Pulmonary artery endothelial cell (primary cell): ENCODE measurements at regions not wholly inside any gene's neighbourhood (a gene's known extent, or its start where the extent isn't known, plus 50 kb on each side); places are given as distances from the start of the nearest gene placed in this dataset.

Experiments used
- DNase-seq: peaks from one replicate; pipeline ENCODE4 v3.0.0-alpha.2; 2011; ENCODE audit warnings: low read depth, low spot score

GRCh38 chr14:101132588-101132987, 229.1 kb upstream of the RTL1 start:
- DNase-seq, result no peak

GRCh38 chr14:101133068-101133467, 229.5 kb upstream of the RTL1 start:
- DNase-seq, result no peak

- no peak for DNase-seq
These were observed 230.7 kb upstream of the RTL1 start for GRCh38 chr14:101134161-101134631.

- DNase-seq, result no peak
These were observed 231.4 kb upstream of the RTL1 start for GRCh38 chr14:101134851-101135433.

GRCh38 chr14:101135796-101136742, 232.5 kb upstream of the RTL1 start:
- no peak for DNase-seq

- DNase-seq, result no peak
These were observed 233.7 kb upstream of the RTL1 start for GRCh38 chr14:101137234-101137633.

- no peak for DNase-seq
These were observed 244.3 kb upstream of the RTL1 start for GRCh38 chr14:101147848-101148247.

- no peak for DNase-seq
These were observed 246.6 kb upstream of the RTL1 start for GRCh38 chr14:101150039-101150610.

GRCh38 chr14:101151226-101151926, 247.9 kb upstream of the RTL1 start:
- no peak for DNase-seq

GRCh38 chr14:101151927-101152305, 248.4 kb upstream of the RTL1 start:
- no peak for DNase-seq

GRCh38 chr14:101152855-101153254, 249.3 kb upstream of the RTL1 start:
- no peak for DNase-seq

- DNase-seq, result no peak
These were observed 250.2 kb upstream of the RTL1 start for GRCh38 chr14:101153691-101154090.

- no peak for DNase-seq
These were observed 252.1 kb upstream of the RTL1 start for GRCh38 chr14:101155575-101155974.

- no peak for DNase-seq
These were observed 263.9 kb upstream of the RTL1 start for GRCh38 chr14:101167428-101167827.

GRCh38 chr14:101169267-101169666, 265.7 kb upstream of the RTL1 start:
- DNase-seq, result no peak

GRCh38 chr14:101171650-101172049, 268.1 kb upstream of the RTL1 start:
- DNase-seq, result no peak

GRCh38 chr14:101173698-101174521, 270.4 kb upstream of the RTL1 start:
- no peak for DNase-seq

- no peak for DNase-seq
These were observed 271.0 kb upstream of the RTL1 start for GRCh38 chr14:101174522-101174838.

- no peak for DNase-seq
These were observed 271.6 kb upstream of the RTL1 start for GRCh38 chr14:101174980-101175606.

GRCh38 chr14:101175731-101176534, 272.4 kb upstream of the RTL1 start:
- DNase-seq, result no peak
